Endothelial cell (in vitro differentiated cells): ENCODE measurements at regions not wholly inside any gene's neighbourhood (a gene's known extent, or its start where the extent isn't known, plus 50 kb on each side); places are given as distances from the start of the nearest gene placed in this dataset.
"Not testable (repeated sequence)": the region's sequence is repeated elsewhere in the genome, so short reads cannot be mapped to it uniquely, and the experiment has no call there.

Source experiments
- DNase-seq: peaks from one replicate; pipeline ENCODE4 v3.0.0; 2021; ENCODE audit warnings: low spot score
- H3K27ac Mint-ChIP-seq: one replicate; pipeline ENCODE4 v1.8.0; 2021; ENCODE audit warnings: mixed read lengths, inconsistent platforms; ENCODE audit not compliant: unreplicated experiment
- H3K27me3 Mint-ChIP-seq: one replicate; pipeline ENCODE4 v1.8.0; 2021; ENCODE audit warnings: mild to moderate bottlenecking, moderate library complexity, mixed read lengths, inconsistent platforms; ENCODE audit not compliant: unreplicated experiment
- H3K36me3 Mint-ChIP-seq: one replicate; pipeline ENCODE4 v1.8.0; 2021; ENCODE audit warnings: mild to moderate bottlenecking, low read depth, mixed read lengths, inconsistent platforms; ENCODE audit not compliant: unreplicated experiment
- H3K4me1 Mint-ChIP-seq: one replicate; pipeline ENCODE4 v1.8.0; 2021; ENCODE audit warnings: mild to moderate bottlenecking, mixed read lengths, inconsistent platforms; ENCODE audit not compliant: unreplicated experiment
- H3K4me3 Mint-ChIP-seq: one replicate; pipeline ENCODE4 v1.8.0; 2021; ENCODE audit warnings: mild to moderate bottlenecking, mixed read lengths, inconsistent platforms; ENCODE audit not compliant: unreplicated experiment
- H3K9me3 Mint-ChIP-seq: one replicate; pipeline ENCODE4 v1.8.0; 2021; ENCODE audit warnings: mixed read lengths, inconsistent platforms; ENCODE audit not compliant: unreplicated experiment
- CTCF ChIP-seq: fragments of 200-600 bp; sonication (generic); IDR thresholded peaks from one replicate; pipeline ENCODE4 v1.5.0; 2021; ENCODE audit warnings: antibody characterized with exemption; ENCODE audit not compliant: unreplicated experiment

GRCh38 chr13:72559716-72560115, 167.7 kb downstream of the MZT1 start:
- no peak overlapping the region for H3K4me3 Mint-ChIP-seq
- no peaks in the 10 kb centered on the region for H3K36me3 Mint-ChIP-seq
- TF ChIP-seq CTCF, result no peak
- no peak for DNase-seq
- H3K4me1 Mint-ChIP-seq, result no peaks in the 10 kb centered on the region
- H3K27me3 Mint-ChIP-seq, result no peaks in the 10 kb centered on the region
- no peak overlapping the region for H3K27ac Mint-ChIP-seq
- H3K9me3 Mint-ChIP-seq, result no peaks in the 10 kb centered on the region

- no peaks in the 10 kb centered on the region for H3K4me1 Mint-ChIP-seq
Measured at GRCh38 chr13:72556945-72557344, 170.5 kb downstream of the MZT1 start.

GRCh38 chr13:72555601-72556000, 171.8 kb downstream of the MZT1 start:
- no peaks in the 10 kb centered on the region for H3K4me1 Mint-ChIP-seq
- no peaks in the 10 kb centered on the region for H3K27me3 Mint-ChIP-seq
- H3K9me3 Mint-ChIP-seq, result no peaks in the 10 kb centered on the region
- DNase-seq, result no peak
- H3K36me3 Mint-ChIP-seq, result no peaks in the 10 kb centered on the region
- no peak overlapping the region for H3K27ac Mint-ChIP-seq
- no peak overlapping the region for H3K4me3 Mint-ChIP-seq
- no peak for TF ChIP-seq CTCF

More at GRCh38 chr13:72556945-72557344, 170.5 kb downstream of the MZT1 start:
- no peak for TF ChIP-seq CTCF
- Mint-ChIP-seq H3K36me3 (no peaks in the 10 kb centered on the region), H3K4me3 (no peak overlapping the region), H3K27ac (no peak overlapping the region), H3K27me3 (no peaks in the 10 kb centered on the region), H3K9me3 (no peaks in the 10 kb centered on the region)
- no peak for DNase-seq

- no peak overlapping the region for H3K4me3 Mint-ChIP-seq
- H3K27ac Mint-ChIP-seq, result no peak overlapping the region
- H3K9me3 Mint-ChIP-seq, result no peaks in the 10 kb centered on the region
- H3K36me3 Mint-ChIP-seq, result no peaks in the 10 kb centered on the region
- H3K27me3 Mint-ChIP-seq, result no peaks in the 10 kb centered on the region
- H3K4me1 Mint-ChIP-seq, result no peaks in the 10 kb centered on the region
- no peak for DNase-seq
- TF ChIP-seq CTCF, result no peak
Measured at GRCh38 chr13:72552731-72553130, 174.7 kb downstream of the MZT1 start.

- not testable (repeated sequence) for H3K36me3 Mint-ChIP-seq, H3K27ac Mint-ChIP-seq, H3K4me1 Mint-ChIP-seq, H3K27me3 Mint-ChIP-seq, H3K4me3 Mint-ChIP-seq, H3K9me3 Mint-ChIP-seq, DNase-seq
Measured at GRCh38 chr13:72545895-72546294, 181.5 kb downstream of the MZT1 start.
